Heart right ventricle (tissue), 16 donors: ENCODE measurements at regions not wholly inside any gene's neighbourhood (a gene's known extent, or its start where the extent isn't known, plus 50 kb on each side); places are given as distances from the start of the nearest gene placed in this dataset.
"Not testable (repeated sequence)": the region's sequence is repeated elsewhere in the genome, so short reads cannot be mapped to it uniquely, and the experiment has no call there.

Experiments used
- ATAC-seq, 8 donors: fragments of 200-7000 bp; cut with Tn5 transposase; one replicate each; pipeline ENCODE4 v1.9.1; 2020; ENCODE audit warnings: mild to moderate bottlenecking in 8 of 8, moderate library complexity in 8 of 8, moderate number of reproducible peaks in 1 of 8
- DNase-seq, 2 donors: peaks; one replicate each; pipeline ENCODE4 v3.0.0-alpha.2; 2020
- H3K27ac ChIP-seq, 10 donors: fragments of 200-600 bp; sonication (generic) in 2 of 10; one replicate each; pipeline versions ENCODE4 v1.5.0 to v1.8.0; 2020 to 2022; ENCODE audit warnings: mild to moderate bottlenecking in 3 of 10
- H3K27me3 ChIP-seq, 7 donors: fragments of 200-600 bp; one replicate each; pipeline ENCODE4 v1.8.0; 2021 to 2022; ENCODE audit warnings: mild to moderate bottlenecking in 2 of 7
- H3K36me3 ChIP-seq, 9 donors: fragments of 200-600 bp; sonication (generic) in 1 of 9; one replicate each; pipeline versions ENCODE4 v1.5.0 to v1.8.0; 2020 to 2022; ENCODE audit warnings: mild to moderate bottlenecking in 2 of 9
- H3K4me1 ChIP-seq, 9 donors: fragments of 200-600 bp; sonication (generic) in 1 of 9; one replicate each; pipeline versions ENCODE4 v1.5.0 to v1.8.0; 2020 to 2022; ENCODE audit warnings: mild to moderate bottlenecking in 4 of 9
- H3K4me3 ChIP-seq, 10 donors: fragments of 200-600 bp; sonication (generic) in 2 of 10; one replicate each; pipeline versions ENCODE4 v1.5.0 to v1.8.0; 2020 to 2022; ENCODE audit warnings: mild to moderate bottlenecking in 7 of 10, moderate library complexity in 2 of 10
- H3K9me3 ChIP-seq, 11 donors: fragments of 200-600 bp in 10 of 11; sonication (generic) in 2 of 11; one replicate each; pipeline versions ENCODE4 v1.5.0 to v1.8.0; 2013 to 2022; ENCODE audit warnings: mild to moderate bottlenecking in 2 of 11, control low read depth in 1 of 11, moderate library complexity in 1 of 11
- CTCF ChIP-seq, 9 donors: fragments of 200-600 bp; sonication (generic) in 2 of 9; IDR thresholded peaks; one replicate each; pipeline versions ENCODE4 v1.5.0 to v1.8.0; 2021 to 2022; ENCODE audit warnings: antibody characterized with exemption in 9 of 9, mild to moderate bottlenecking in 5 of 9, moderate library complexity in 1 of 9
- WGBS, 2 donors: extraction: QIAGEN DNeasy Blood & Tissue Kit; methylation state at CpG; one replicate each; pipeline ENCODE4 v1.1.7; 2013; ENCODE audit warnings: inconsistent platforms in 1 of 2; 5-methylcytosine and 5-hydroxymethylcytosine counted together
- intact Hi-C, 10 donors: fragments of 100-400 bp; cut with DNase I; formaldehyde crosslinking; loops; one replicate each; pipeline versions ENCODE4 v1.11.1 to v1.14.2; 2022
- donor health status: Arrhythmogenic right ventricular cardiomyopathy.
- donor health status: ischemic (EF 13 %, LVEDD 7.1; RV severe dilation, severe dysfunction).
- donor health status: healthy with polysubstance abuse.
- donor health status: DM: no; HTN: yes; CAD: no.
- donor health status: DM: no; HTN: no; CAD: no.
- donor health status: ischemic (EF 25% LVEDD 6.9; RV normal size, moderate dysfunction).
- donor health status: ischemic (EF 25% LVEDD 5.7; RV mildly dilated, moderate dysfunction).
- donor health status: healthy.
- donor health status: DM: yes; HTN: yes; CAD: no.
- donor health status: Ischemic cardiomyopathy.
- donor health status: ischemic (EF 35%, LVEDD 5.7; RV mildly dilated, moderate dysfunction).
- donor health status: nonischemic (EF 11% LVEDD 7.7; RV severe dilation, severe dysfunction).
- donor health status: DM: yes; HTN: yes; CAD: no.
- donor health status: PGD.
- donor health status: ischemic (EF 29% LVEDD 5.4; RV normal size, mild dysfunction).
- donor health status: nonischemic (EF 23%, LVEDD 6.1; RV moderate dilation, normal function).

- TF ChIP-seq CTCF (IDR thresholded peaks at IDR 0.05), result no peak
Measured at GRCh38 chrX:46117234-46117633, 428.0 kb downstream of the ZNF674 start.

GRCh38 chrX:46087310-46087709 is 457.9 kb downstream of the ZNF674 start:
- intact Hi-C loops, H3K4me1 ChIP-seq, H3K27me3 ChIP-seq, H3K9me3 ChIP-seq, H3K36me3 ChIP-seq, H3K4me3 ChIP-seq, DNase-seq, H3K27ac ChIP-seq, ATAC-seq: not testable (repeated sequence)
- WGBS, 2 donors, result 73 to 74% methylated on average over 5 to 6 of the region's 6 CpGs

More at GRCh38 chrX:46117234-46117633, 428.0 kb downstream of the ZNF674 start:
- H3K4me1 ChIP-seq, result no peaks in the 10 kb centered on the region
- H3K9me3 ChIP-seq, result no peaks in the 10 kb centered on the region
- no peak overlapping the region for H3K27ac ChIP-seq
- no peaks in the 10 kb centered on the region for H3K36me3 ChIP-seq
- WGBS, 2 donors, result 58 to 70% methylated on average over 2 of the region's 2 CpGs
- H3K4me3 ChIP-seq, result no peak overlapping the region
- ATAC-seq (no peak), DNase-seq (no peak)
- intact Hi-C loops, result no loop called here
- peaks cover 0 to 24% (median 0%) of the 10 kb centered on the region in 7 donors for H3K27me3 ChIP-seq

GRCh38 chrX:46080121-46080520 is 465.1 kb downstream of the ZNF674 start:
- peaks cover 0 to 22% (median 0%) of the 10 kb centered on the region in 7 donors for H3K27me3 ChIP-seq
- 87 to 90% methylated on average over 5 of the region's 5 CpGs for WGBS, 2 donors
- DNase-seq, ATAC-seq, H3K36me3 ChIP-seq, intact Hi-C loops, H3K4me3 ChIP-seq, H3K4me1 ChIP-seq, H3K27ac ChIP-seq: not testable (repeated sequence)
- peaks cover 0 to 30% (median 0%) of the 10 kb centered on the region in 11 donors for H3K9me3 ChIP-seq

- Histone ChIP-seq H3K9me3 (peaks cover 0 to 19% (median 0%) of the 10 kb centered on the region in 11 donors), H3K4me3 (no peak overlapping the region), H3K36me3 (no peaks in the 10 kb centered on the region), H3K4me1 (no peaks in the 10 kb centered on the region), H3K27me3 (no peaks in the 10 kb centered on the region), H3K27ac (no peak overlapping the region)
- WGBS, 2 donors, result 71 to 92% methylated on average over 3 of the region's 3 CpGs
- TF ChIP-seq CTCF (IDR thresholded peaks at IDR 0.05), result no peak
- DNase-seq (no peak), ATAC-seq (no peak)
- intact Hi-C loops, result no loop called here
Measured at GRCh38 chrX:46072791-46073190, 472.4 kb downstream of the ZNF674 start.

GRCh38 chrX:46072372-46072771 is 472.8 kb downstream of the ZNF674 start:
- intact Hi-C loops, result no loop called here
- H3K4me3 ChIP-seq, result no peak overlapping the region
- no peaks in the 10 kb centered on the region for H3K27me3 ChIP-seq
- no peak for TF ChIP-seq CTCF (IDR thresholded peaks at IDR 0.05)
- H3K27ac ChIP-seq, result no peak overlapping the region
- no peaks in the 10 kb centered on the region for H3K36me3 ChIP-seq
- DNase-seq (no peak), ATAC-seq (no peak)
- peaks cover 0 to 19% (median 0%) of the 10 kb centered on the region in 11 donors for H3K9me3 ChIP-seq
- WGBS, 2 donors, result 81 to 83% methylated on average over 2 of the region's 2 CpGs
- H3K4me1 ChIP-seq, result no peaks in the 10 kb centered on the region
